ACHN (cell line): ENCODE measurements at regions not wholly inside any gene's neighbourhood (a gene's known extent, or its start where the extent isn't known, plus 50 kb on each side); places are given as distances from the start of the nearest gene placed in this dataset.

Source experiments
- DNase-seq: peaks from one replicate; pipeline ENCODE4 v3.0.0-alpha.2; 2015
- in situ Hi-C: cut with HindIII; loops from 2 replicates; pipeline ENCODE4 v1.10.0; 2017; ENCODE audit warnings: low sequenced_read_pairs, low pct_ligation_motif_present, low pct_unique_long_range_greater_than_20kb

- DNase-seq: peak; percentile 22
- in situ Hi-C loops: no loop called here
Measured at GRCh38 chr5:29697785-29698414, 1495.6 kb upstream of the CDH6 start.

- DNase-seq: no peak
- in situ Hi-C loops: no loop called here
Measured at GRCh38 chr5:29697278-29697677, 1496.2 kb upstream of the CDH6 start.

- in situ Hi-C loops: no loop called here
- no peak for DNase-seq
Measured at GRCh38 chr5:29672678-29673077, 1520.8 kb upstream of the CDH6 start.

- in situ Hi-C loops: no loop called here
- DNase-seq: no peak
Measured at GRCh38 chr5:29662876-29663275, 1530.6 kb upstream of the CDH6 start.

GRCh38 chr5:29654954-29655353 is 1538.5 kb upstream of the CDH6 start:
- no peak for DNase-seq
- in situ Hi-C loops: no loop called here

GRCh38 chr5:29649321-29649720 is 1544.2 kb upstream of the CDH6 start:
- no peak for DNase-seq
- in situ Hi-C loops: no loop called here

GRCh38 chr5:29642601-29643000 is 1550.9 kb upstream of the CDH6 start:
- in situ Hi-C loops: no loop called here

GRCh38 chr5:29614206-29614605 is 1579.3 kb upstream of the CDH6 start:
- in situ Hi-C loops: no loop called here

More at GRCh38 chr5:29642601-29643000, 1550.9 kb upstream of the CDH6 start:
- no peak for DNase-seq

GRCh38 chr5:29588236-29588635 is 1605.2 kb upstream of the CDH6 start:
- in situ Hi-C loops: no loop called here
- no peak for DNase-seq

More at GRCh38 chr5:29614206-29614605, 1579.3 kb upstream of the CDH6 start:
- no peak for DNase-seq

- no peak for DNase-seq
- in situ Hi-C loops: no loop called here
Measured at GRCh38 chr5:29587832-29588231, 1605.7 kb upstream of the CDH6 start.

- no peak for DNase-seq
- in situ Hi-C loops: no loop called here
Measured at GRCh38 chr5:29568028-29568427, 1625.5 kb upstream of the CDH6 start.

- no peak for DNase-seq
Measured at GRCh38 chr5:29561564-29561963, 1631.9 kb upstream of the CDH6 start.

GRCh38 chr5:29550523-29550922 is 1643.0 kb upstream of the CDH6 start:
- no peak for DNase-seq
- in situ Hi-C loops: no loop called here

More at GRCh38 chr5:29561564-29561963, 1631.9 kb upstream of the CDH6 start:
- in situ Hi-C loops: no loop called here

GRCh38 chr5:29548262-29548661 is 1645.2 kb upstream of the CDH6 start:
- in situ Hi-C loops: no loop called here
- no peak for DNase-seq

GRCh38 chr5:29547236-29547865 is 1646.1 kb upstream of the CDH6 start:
- DNase-seq: no peak
- in situ Hi-C loops: no loop called here

- in situ Hi-C loops: no loop called here
- no peak for DNase-seq
Measured at GRCh38 chr5:29543501-29543900, 1650.0 kb upstream of the CDH6 start.

- DNase-seq: no peak
- in situ Hi-C loops: no loop called here
Measured at GRCh38 chr5:29524227-29524626, 1669.3 kb upstream of the CDH6 start.

GRCh38 chr5:29518176-29518575 is 1675.3 kb upstream of the CDH6 start:
- no peak for DNase-seq
- in situ Hi-C loops: no loop called here

- in situ Hi-C loops: no loop called here
- no peak for DNase-seq
Measured at GRCh38 chr5:29516224-29516623, 1677.3 kb upstream of the CDH6 start.

- DNase-seq: no peak
- in situ Hi-C loops: no loop called here
Measured at GRCh38 chr5:29508131-29508530, 1685.4 kb upstream of the CDH6 start.
